ENCODE measurements at regions not wholly inside any gene's neighbourhood (a gene's known extent, or its start where the extent isn't known, plus 50 kb on each side); places are given as distances from the start of the nearest gene placed in this dataset.

- no peak overlapping the region for H3K27ac ChIP-seq (ENCODE audit: low read depth, low read length)
- no peaks in the 10 kb centered on the region for H3K36me3 ChIP-seq (ENCODE audit: control insufficient read depth in 5 of 5, insufficient read depth in 5 of 5, low read length in 5 of 5)
- H3K4me1 ChIP-seq (ENCODE audit: control insufficient read depth in 5 of 5, insufficient read depth in 5 of 5, low read length in 5 of 5): peaks cover 3 to 37% (median 13%) of the 10 kb centered on the region in 5 donors
- no peaks in the 10 kb centered on the region for H3K9me3 ChIP-seq (ENCODE audit: control insufficient read depth in 5 of 5, low read length in 5 of 5)
- no peaks in the 10 kb centered on the region for H3K27me3 ChIP-seq (ENCODE audit: control insufficient read depth in 5 of 5, insufficient read depth in 4 of 5, low read length in 5 of 5)
- no peak overlapping the region for H3K9ac ChIP-seq (ENCODE audit: low read length in 5 of 5)
- no peak overlapping the region for H3K4me3 ChIP-seq (ENCODE audit: low read depth in 1 of 5, low read length in 5 of 5)
Measured at GRCh38 chr5:15009420-15009819, 137.8 kb upstream of the ANKH start.

- Histone ChIP-seq H3K27ac (ENCODE audit: low read depth, low read length) (peak overlapping the region; percentile 71), H3K4me1 (ENCODE audit: control insufficient read depth in 5 of 5, insufficient read depth in 5 of 5, low read length in 5 of 5) (peaks cover 3 to 37% (median 13%) of the 10 kb centered on the region in 5 donors), H3K9me3 (ENCODE audit: control insufficient read depth in 5 of 5, low read length in 5 of 5) (no peaks in the 10 kb centered on the region), H3K27me3 (ENCODE audit: control insufficient read depth in 5 of 5, insufficient read depth in 4 of 5, low read length in 5 of 5) (no peaks in the 10 kb centered on the region), H3K36me3 (ENCODE audit: control insufficient read depth in 5 of 5, insufficient read depth in 5 of 5, low read length in 5 of 5) (no peaks in the 10 kb centered on the region), H3K4me3 (ENCODE audit: low read depth in 1 of 5, low read length in 5 of 5) (no peak overlapping the region), H3K9ac (ENCODE audit: low read length in 5 of 5) (no peak overlapping the region)
Measured at GRCh38 chr5:15008921-15009320, 137.3 kb upstream of the ANKH start.

- Histone ChIP-seq H3K9me3 (ENCODE audit: control insufficient read depth in 5 of 5, low read length in 5 of 5) (no peaks in the 10 kb centered on the region), H3K27me3 (ENCODE audit: control insufficient read depth in 5 of 5, insufficient read depth in 4 of 5, low read length in 5 of 5) (no peaks in the 10 kb centered on the region), H3K9ac (ENCODE audit: low read length in 5 of 5) (no peak overlapping the region), H3K36me3 (ENCODE audit: control insufficient read depth in 5 of 5, insufficient read depth in 5 of 5, low read length in 5 of 5) (no peaks in the 10 kb centered on the region), H3K27ac (ENCODE audit: low read depth, low read length) (peak overlapping the region; percentile 71), H3K4me3 (ENCODE audit: low read depth in 1 of 5, low read length in 5 of 5) (no peak overlapping the region), H3K4me1 (ENCODE audit: control insufficient read depth in 5 of 5, insufficient read depth in 5 of 5, low read length in 5 of 5) (peaks cover 5 to 34% (median 13%) of the 10 kb centered on the region in 5 donors)
Measured at GRCh38 chr5:15008476-15008875, 136.9 kb upstream of the ANKH start.

GRCh38 chr5:15007646-15008045, 136.1 kb upstream of the ANKH start:
- Histone ChIP-seq H3K27ac (ENCODE audit: low read depth, low read length) (peak overlapping the region; percentile 71), H3K9ac (ENCODE audit: low read length in 5 of 5) (no peak overlapping the region), H3K4me1 (ENCODE audit: control insufficient read depth in 5 of 5, insufficient read depth in 5 of 5, low read length in 5 of 5) (peaks cover 6 to 34% (median 13%) of the 10 kb centered on the region in 5 donors), H3K36me3 (ENCODE audit: control insufficient read depth in 5 of 5, insufficient read depth in 5 of 5, low read length in 5 of 5) (no peaks in the 10 kb centered on the region), H3K4me3 (ENCODE audit: low read depth in 1 of 5, low read length in 5 of 5) (no peak overlapping the region), H3K9me3 (ENCODE audit: control insufficient read depth in 5 of 5, low read length in 5 of 5) (no peaks in the 10 kb centered on the region), H3K27me3 (ENCODE audit: control insufficient read depth in 5 of 5, insufficient read depth in 4 of 5, low read length in 5 of 5) (no peaks in the 10 kb centered on the region)

- Histone ChIP-seq H3K9ac (ENCODE audit: low read length in 5 of 5) (no peak overlapping the region), H3K27ac (ENCODE audit: low read depth, low read length) (no peak overlapping the region), H3K4me3 (ENCODE audit: low read depth in 1 of 5, low read length in 5 of 5) (no peak overlapping the region), H3K9me3 (ENCODE audit: control insufficient read depth in 5 of 5, low read length in 5 of 5) (no peaks in the 10 kb centered on the region), H3K36me3 (ENCODE audit: control insufficient read depth in 5 of 5, insufficient read depth in 5 of 5, low read length in 5 of 5) (no peaks in the 10 kb centered on the region), H3K27me3 (ENCODE audit: control insufficient read depth in 5 of 5, insufficient read depth in 4 of 5, low read length in 5 of 5) (no peaks in the 10 kb centered on the region), H3K4me1 (ENCODE audit: control insufficient read depth in 5 of 5, insufficient read depth in 5 of 5, low read length in 5 of 5) (peaks cover 6 to 28% (median 13%) of the 10 kb centered on the region in 5 donors)
Measured at GRCh38 chr5:15004506-15004905, 132.9 kb upstream of the ANKH start.

GRCh38 chr5:15003511-15003920, 131.9 kb upstream of the ANKH start:
- Histone ChIP-seq H3K4me3 (ENCODE audit: low read depth in 1 of 5, low read length in 5 of 5) (no peak overlapping the region), H3K36me3 (ENCODE audit: control insufficient read depth in 5 of 5, insufficient read depth in 5 of 5, low read length in 5 of 5) (no peaks in the 10 kb centered on the region), H3K4me1 (ENCODE audit: control insufficient read depth in 5 of 5, insufficient read depth in 5 of 5, low read length in 5 of 5) (peaks cover 3 to 19% (median 10%) of the 10 kb centered on the region in 5 donors), H3K9me3 (ENCODE audit: control insufficient read depth in 5 of 5, low read length in 5 of 5) (no peaks in the 10 kb centered on the region), H3K27ac (ENCODE audit: low read depth, low read length) (no peak overlapping the region), H3K27me3 (ENCODE audit: control insufficient read depth in 5 of 5, insufficient read depth in 4 of 5, low read length in 5 of 5) (no peaks in the 10 kb centered on the region), H3K9ac (ENCODE audit: low read length in 5 of 5) (no peak overlapping the region)

GRCh38 chr5:15002791-15003190, 131.2 kb upstream of the ANKH start:
- Histone ChIP-seq H3K36me3 (ENCODE audit: control insufficient read depth in 5 of 5, insufficient read depth in 5 of 5, low read length in 5 of 5) (no peaks in the 10 kb centered on the region), H3K9ac (ENCODE audit: low read length in 5 of 5) (no peak overlapping the region), H3K4me3 (ENCODE audit: low read depth in 1 of 5, low read length in 5 of 5) (no peak overlapping the region), H3K27ac (ENCODE audit: low read depth, low read length) (no peak overlapping the region), H3K27me3 (ENCODE audit: control insufficient read depth in 5 of 5, insufficient read depth in 4 of 5, low read length in 5 of 5) (no peaks in the 10 kb centered on the region), H3K9me3 (ENCODE audit: control insufficient read depth in 5 of 5, low read length in 5 of 5) (no peaks in the 10 kb centered on the region), H3K4me1 (ENCODE audit: control insufficient read depth in 5 of 5, insufficient read depth in 5 of 5, low read length in 5 of 5) (peaks cover 3 to 11% (median 5%) of the 10 kb centered on the region in 5 donors)

- H3K4me1 ChIP-seq (ENCODE audit: control insufficient read depth in 5 of 5, insufficient read depth in 5 of 5, low read length in 5 of 5): peaks cover 3 to 10% (median 7%) of the 10 kb centered on the region in 5 donors
- H3K36me3 ChIP-seq (ENCODE audit: control insufficient read depth in 5 of 5, insufficient read depth in 5 of 5, low read length in 5 of 5): no peaks in the 10 kb centered on the region
- H3K9ac ChIP-seq (ENCODE audit: low read length in 5 of 5): no peak overlapping the region
- H3K27me3 ChIP-seq (ENCODE audit: control insufficient read depth in 5 of 5, insufficient read depth in 4 of 5, low read length in 5 of 5): no peaks in the 10 kb centered on the region
- no peak overlapping the region for H3K4me3 ChIP-seq (ENCODE audit: low read depth in 1 of 5, low read length in 5 of 5)
- no peaks in the 10 kb centered on the region for H3K9me3 ChIP-seq (ENCODE audit: control insufficient read depth in 5 of 5, low read length in 5 of 5)
- H3K27ac ChIP-seq (ENCODE audit: low read depth, low read length): no peak overlapping the region
Measured at GRCh38 chr5:15002173-15002572, 130.6 kb upstream of the ANKH start.

- Histone ChIP-seq H3K4me3 (ENCODE audit: low read depth in 1 of 5, low read length in 5 of 5) (no peak overlapping the region), H3K4me1 (ENCODE audit: control insufficient read depth in 5 of 5, insufficient read depth in 5 of 5, low read length in 5 of 5) (peaks cover 2 to 15% (median 5%) of the 10 kb centered on the region in 5 donors), H3K27ac (ENCODE audit: low read depth, low read length) (no peak overlapping the region), H3K27me3 (ENCODE audit: control insufficient read depth in 5 of 5, insufficient read depth in 4 of 5, low read length in 5 of 5) (no peaks in the 10 kb centered on the region), H3K9me3 (ENCODE audit: control insufficient read depth in 5 of 5, low read length in 5 of 5) (no peaks in the 10 kb centered on the region), H3K36me3 (ENCODE audit: control insufficient read depth in 5 of 5, insufficient read depth in 5 of 5, low read length in 5 of 5) (no peaks in the 10 kb centered on the region), H3K9ac (ENCODE audit: low read length in 5 of 5) (no peak overlapping the region)
Measured at GRCh38 chr5:15001517-15001916, 129.9 kb upstream of the ANKH start.

GRCh38 chr5:14998491-14998890, 126.9 kb upstream of the ANKH start:
- no peak overlapping the region for H3K27ac ChIP-seq (ENCODE audit: low read depth, low read length)
- H3K4me1 ChIP-seq (ENCODE audit: control insufficient read depth in 5 of 5, insufficient read depth in 5 of 5, low read length in 5 of 5): peaks cover 0 to 17% (median 3%) of the 10 kb centered on the region in 5 donors
- peaks cover 0 to 4% (median 0%) of the 10 kb centered on the region in 5 donors for H3K27me3 ChIP-seq (ENCODE audit: control insufficient read depth in 5 of 5, insufficient read depth in 4 of 5, low read length in 5 of 5)
- H3K9me3 ChIP-seq (ENCODE audit: control insufficient read depth in 5 of 5, low read length in 5 of 5): no peaks in the 10 kb centered on the region
- H3K4me3 ChIP-seq (ENCODE audit: low read depth in 1 of 5, low read length in 5 of 5): no peak overlapping the region
- H3K36me3 ChIP-seq (ENCODE audit: control insufficient read depth in 5 of 5, insufficient read depth in 5 of 5, low read length in 5 of 5): no peaks in the 10 kb centered on the region
- no peak overlapping the region for H3K9ac ChIP-seq (ENCODE audit: low read length in 5 of 5)

- Histone ChIP-seq H3K27ac (ENCODE audit: low read depth, low read length) (no peak overlapping the region), H3K4me3 (ENCODE audit: low read depth in 1 of 5, low read length in 5 of 5) (no peak overlapping the region), H3K9ac (ENCODE audit: low read length in 5 of 5) (no peak overlapping the region), H3K9me3 (ENCODE audit: control insufficient read depth in 5 of 5, low read length in 5 of 5) (no peaks in the 10 kb centered on the region), H3K4me1 (ENCODE audit: control insufficient read depth in 5 of 5, insufficient read depth in 5 of 5, low read length in 5 of 5) (peaks cover 0 to 17% (median 3%) of the 10 kb centered on the region in 5 donors), H3K27me3 (ENCODE audit: control insufficient read depth in 5 of 5, insufficient read depth in 4 of 5, low read length in 5 of 5) (peaks cover 0 to 4% (median 0%) of the 10 kb centered on the region in 5 donors), H3K36me3 (ENCODE audit: control insufficient read depth in 5 of 5, insufficient read depth in 5 of 5, low read length in 5 of 5) (no peaks in the 10 kb centered on the region)
Measured at GRCh38 chr5:14996997-14997396, 125.4 kb upstream of the ANKH start.

Measured in subcutaneous abdominal adipose tissue (tissue), 5 donors.